ENCODE measurements at regions not wholly inside any gene's neighbourhood (a gene's known extent, or its start where the extent isn't known, plus 50 kb on each side); places are given as distances from the start of the nearest gene placed in this dataset.

- FAIRE-seq (no peak), DNase-seq (ENCODE audit: extremely low spot score, insufficient read length, low read depth) (no peak)
Measured at GRCh38 chr18:76688724-76689472, 133.5 kb upstream of the ZNF236 start.

GRCh38 chr18:76687304-76687962, 134.9 kb upstream of the ZNF236 start:
- DNase-seq (ENCODE audit: extremely low spot score, insufficient read length, low read depth) (no peak), FAIRE-seq (peak; percentile 38)

GRCh38 chr18:76686737-76687231, 135.6 kb upstream of the ZNF236 start:
- FAIRE-seq (peak; percentile 56), DNase-seq (ENCODE audit: extremely low spot score, insufficient read length, low read depth) (no peak)

GRCh38 chr18:76685860-76686259, 136.5 kb upstream of the ZNF236 start:
- DNase-seq (ENCODE audit: extremely low spot score, insufficient read length, low read depth) (no peak), FAIRE-seq (no peak)

- no peak for FAIRE-seq
- no peak for DNase-seq (ENCODE audit: extremely low spot score, insufficient read length, low read depth)
Measured at GRCh38 chr18:76685402-76685801, 137.0 kb upstream of the ZNF236 start.

- DNase-seq (ENCODE audit: extremely low spot score, insufficient read length, low read depth) (no peak), FAIRE-seq (no peak)
Measured at GRCh38 chr18:76684265-76684664, 138.1 kb upstream of the ZNF236 start.

GRCh38 chr18:76679945-76680344, 142.4 kb upstream of the ZNF236 start:
- no peak for DNase-seq (ENCODE audit: extremely low spot score, insufficient read length, low read depth)
- FAIRE-seq = no peak

- DNase-seq (ENCODE audit: extremely low spot score, insufficient read length, low read depth) = no peak
- no peak for FAIRE-seq
Measured at GRCh38 chr18:76679259-76679658, 143.1 kb upstream of the ZNF236 start.

- no peak for FAIRE-seq
- no peak for DNase-seq (ENCODE audit: extremely low spot score, insufficient read length, low read depth)
Measured at GRCh38 chr18:76678248-76678647, 144.1 kb upstream of the ZNF236 start.

GRCh38 chr18:76674596-76674995, 147.8 kb upstream of the ZNF236 start:
- DNase-seq (ENCODE audit: extremely low spot score, insufficient read length, low read depth) (no peak), FAIRE-seq (no peak)

- DNase-seq (ENCODE audit: extremely low spot score, insufficient read length, low read depth) = no peak
- FAIRE-seq = no peak
Measured at GRCh38 chr18:76673281-76674185, 148.8 kb upstream of the ZNF236 start.

GRCh38 chr18:76672627-76673026, 149.7 kb upstream of the ZNF236 start:
- no peak for FAIRE-seq
- DNase-seq (ENCODE audit: extremely low spot score, insufficient read length, low read depth) = no peak

- FAIRE-seq = no peak
- no peak for DNase-seq (ENCODE audit: extremely low spot score, insufficient read length, low read depth)
Measured at GRCh38 chr18:76670564-76671288, 151.6 kb upstream of the ZNF236 start.

- FAIRE-seq (no peak), DNase-seq (ENCODE audit: extremely low spot score, insufficient read length, low read depth) (no peak)
Measured at GRCh38 chr18:76668546-76668945, 153.8 kb upstream of the ZNF236 start.

GRCh38 chr18:76668119-76668518, 154.2 kb upstream of the ZNF236 start:
- no peak for DNase-seq (ENCODE audit: extremely low spot score, insufficient read length, low read depth)
- no peak for FAIRE-seq

GRCh38 chr18:76667603-76668002, 154.8 kb upstream of the ZNF236 start:
- no peak for FAIRE-seq
- DNase-seq (ENCODE audit: extremely low spot score, insufficient read length, low read depth) = no peak

GRCh38 chr18:76662626-76663025, 159.7 kb upstream of the ZNF236 start:
- FAIRE-seq = no peak
- DNase-seq (ENCODE audit: extremely low spot score, insufficient read length, low read depth) = no peak

- FAIRE-seq (no peak), DNase-seq (ENCODE audit: extremely low spot score, insufficient read length, low read depth) (no peak)
Measured at GRCh38 chr18:76660571-76661192, 161.7 kb upstream of the ZNF236 start.

- FAIRE-seq (peak; percentile 38), DNase-seq (ENCODE audit: extremely low spot score, insufficient read length, low read depth) (peak; percentile 4)
Measured at GRCh38 chr18:76658627-76659026, 163.6 kb upstream of the ZNF516 start.

Data from GM18507 (cell line).